ENCODE measurements at regions not wholly inside any gene's neighbourhood (a gene's known extent, or its start where the extent isn't known, plus 50 kb on each side); places are given as distances from the start of the nearest gene placed in this dataset.
A peak's percentile ranks its signal among the peaks of the same experiment; 100 is the strongest.

- Mint-ChIP-seq H3K4me1 (peaks cover 61% of the 10 kb centered on the region), H3K27ac (peak overlapping the region; percentile 98), H3K27me3 (ENCODE audit: low read depth) (no peaks in the 10 kb centered on the region), H3K36me3 (no peaks in the 10 kb centered on the region), H3K4me3 (no peak overlapping the region), H3K9me3 (peaks cover 8% of the 10 kb centered on the region)
- TF ChIP-seq CTCF (IDR thresholded peaks at IDR 0.05; ENCODE audit: unreplicated experiment), result no peak
- DNase-seq (ENCODE audit: low spot score in 2 of 2, unreplicated experiment in 2 of 2), result no peak
Observed at GRCh38 chr13:79749566-79749965, 268.6 kb downstream of the NDFIP2 start.

GRCh38 chr13:79745081-79745480 is 264.1 kb downstream of the NDFIP2 start:
- no peaks in the 10 kb centered on the region for H3K36me3 Mint-ChIP-seq
- no peaks in the 10 kb centered on the region for H3K27me3 Mint-ChIP-seq (ENCODE audit: low read depth)
- TF ChIP-seq CTCF (IDR thresholded peaks at IDR 0.05; ENCODE audit: unreplicated experiment), result no peak
- DNase-seq (ENCODE audit: low spot score in 2 of 2, unreplicated experiment in 2 of 2), result no peak
- peaks cover 8% of the 10 kb centered on the region for H3K9me3 Mint-ChIP-seq
- no peak overlapping the region for H3K4me3 Mint-ChIP-seq
- H3K4me1 Mint-ChIP-seq, result peaks cover 64% of the 10 kb centered on the region
- peak overlapping the region; percentile 90 for H3K27ac Mint-ChIP-seq

GRCh38 chr13:79742923-79743322 is 262.0 kb downstream of the NDFIP2 start:
- H3K4me1 Mint-ChIP-seq, result peaks cover 51% of the 10 kb centered on the region
- H3K4me3 Mint-ChIP-seq, result no peak overlapping the region
- H3K27ac Mint-ChIP-seq, result peak overlapping the region; percentile 17
- DNase-seq (ENCODE audit: low spot score in 2 of 2, unreplicated experiment in 2 of 2), result no peak
- no peaks in the 10 kb centered on the region for H3K27me3 Mint-ChIP-seq (ENCODE audit: low read depth)
- TF ChIP-seq CTCF (IDR thresholded peaks at IDR 0.05; ENCODE audit: unreplicated experiment), result no peak
- H3K9me3 Mint-ChIP-seq, result peaks cover 8% of the 10 kb centered on the region
- H3K36me3 Mint-ChIP-seq, result no peaks in the 10 kb centered on the region

- Mint-ChIP-seq H3K27me3 (ENCODE audit: low read depth) (no peaks in the 10 kb centered on the region), H3K4me3 (peak overlapping the region; percentile 11), H3K9me3 (peaks cover 7% of the 10 kb centered on the region), H3K4me1 (peaks cover 46% of the 10 kb centered on the region), H3K27ac (peak overlapping the region; percentile 81), H3K36me3 (no peaks in the 10 kb centered on the region)
- DNase-seq (ENCODE audit: low spot score in 2 of 2, unreplicated experiment in 2 of 2), result no peak
- TF ChIP-seq CTCF (IDR thresholded peaks at IDR 0.05; ENCODE audit: unreplicated experiment), result no peak
Observed at GRCh38 chr13:79740991-79741390, 260.0 kb downstream of the NDFIP2 start.

- TF ChIP-seq CTCF (IDR thresholded peaks at IDR 0.05; ENCODE audit: unreplicated experiment), result no peak
- Mint-ChIP-seq H3K27me3 (ENCODE audit: low read depth) (no peaks in the 10 kb centered on the region), H3K9me3 (peaks cover 43% of the 10 kb centered on the region), H3K4me3 (no peak overlapping the region), H3K36me3 (peaks cover 22% of the 10 kb centered on the region), H3K27ac (no peak overlapping the region), H3K4me1 (peaks cover 15% of the 10 kb centered on the region)
- no peak for DNase-seq (ENCODE audit: low spot score in 2 of 2, unreplicated experiment in 2 of 2)
Observed at GRCh38 chr13:79736356-79736755, 255.4 kb downstream of the NDFIP2 start.

- H3K36me3 Mint-ChIP-seq, result peaks cover 33% of the 10 kb centered on the region
- DNase-seq (ENCODE audit: low spot score in 2 of 2, unreplicated experiment in 2 of 2), result no peak
- peaks cover 4% of the 10 kb centered on the region for H3K4me1 Mint-ChIP-seq
- peaks cover 53% of the 10 kb centered on the region for H3K9me3 Mint-ChIP-seq
- H3K27me3 Mint-ChIP-seq (ENCODE audit: low read depth), result no peaks in the 10 kb centered on the region
- no peak for TF ChIP-seq CTCF (IDR thresholded peaks at IDR 0.05; ENCODE audit: unreplicated experiment)
- H3K4me3 Mint-ChIP-seq, result no peak overlapping the region
- no peak overlapping the region for H3K27ac Mint-ChIP-seq
Observed at GRCh38 chr13:79735228-79735627, 254.3 kb downstream of the NDFIP2 start.
